Left lung (tissue), 4 donors: ENCODE measurements at regions not wholly inside any gene's neighbourhood (a gene's known extent, or its start where the extent isn't known, plus 50 kb on each side); places are given as distances from the start of the nearest gene placed in this dataset.

ENCODE experiments used
- ATAC-seq: fragments of 200-7000 bp; cut with Tn5 transposase; one replicate; pipeline ENCODE4 v1.9.1; 2020; ENCODE audit warnings: moderate library complexity
- DNase-seq, 4 donors: peaks; one replicate each; pipeline ENCODE4 v3.0.0-alpha.2; 2013 to 2020
- H3K27ac ChIP-seq, 2 donors: fragments of 200-600 bp; sonication (generic) in 1 of 2; one replicate each; pipeline versions ENCODE4 v1.5.0 to v1.8.0; 2020 to 2021
- H3K27me3 ChIP-seq, 2 donors: fragments of 200-600 bp; sonication (generic) in 1 of 2; one replicate each; pipeline versions ENCODE4 v1.5.0 to v1.8.0; 2020 to 2021
- H3K36me3 ChIP-seq, 2 donors: fragments of 200-600 bp; sonication (generic) in 1 of 2; one replicate each; pipeline versions ENCODE4 v1.5.0 to v1.8.0; 2020 to 2021
- H3K4me1 ChIP-seq, 2 donors: fragments of 200-600 bp; one replicate each; pipeline ENCODE4 v1.8.0; 2021
- H3K4me3 ChIP-seq, 2 donors: fragments of 200-600 bp; sonication (generic) in 1 of 2; one replicate each; pipeline versions ENCODE4 v1.5.0 to v1.8.0; 2020 to 2021; ENCODE audit warnings: mild to moderate bottlenecking in 1 of 2
- H3K9me3 ChIP-seq, 2 donors: fragments of 200-600 bp; sonication (generic) in 1 of 2; one replicate each; pipeline versions ENCODE4 v1.5.0 to v1.8.0; 2020 to 2021
- intact Hi-C, 2 donors: fragments of 100-400 bp; cut with DNase I; formaldehyde crosslinking; loops; one replicate each; pipeline versions ENCODE4 v1.11.2 to v1.14.2; 2022
- TF ChIP-seq, protein P1 (sequence below), 2 donors: fragments of 200-600 bp; sonication (generic) in 1 of 2; IDR thresholded peaks; one replicate each; pipeline versions ENCODE4 v1.5.0 to v1.8.0; 2021; ENCODE audit warnings: antibody characterized with exemption in 2 of 2
- donor health status: DM: no; HTN: yes; CAD: no.
- donor health status: DM: no; HTN: no; CAD: no.

DNA sequence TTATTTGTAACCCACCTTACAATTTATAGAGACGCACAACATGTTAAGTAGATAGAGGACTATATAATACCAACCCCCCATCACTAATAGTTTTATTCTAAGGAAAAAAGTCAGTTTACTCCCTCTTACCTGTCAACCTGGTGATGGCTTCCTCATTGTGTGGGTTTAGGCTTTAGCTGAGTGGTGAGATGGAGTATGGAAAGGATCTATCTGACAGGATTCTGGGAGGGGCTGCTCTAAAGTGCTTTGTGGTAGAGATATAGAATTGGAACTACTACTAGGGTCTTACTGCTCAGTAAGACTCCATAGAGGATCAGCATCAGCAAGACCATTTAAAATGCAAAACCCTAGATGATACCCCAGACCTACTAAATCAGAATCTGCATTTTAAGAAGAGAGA, 82.1 kb upstream of the IFNE start:
- Histone ChIP-seq H3K36me3 (no peaks in the 10 kb centered on the region), H3K27ac (no peak overlapping the region), H3K27me3 (peaks cover 74 to 94% of the 10 kb centered on the region in 2 donors), H3K9me3 (no peaks in the 10 kb centered on the region), H3K4me1 (peaks cover 4 to 11% of the 10 kb centered on the region in 2 donors), H3K4me3 (no peak overlapping the region)
- intact Hi-C loops, result no loop called here
- DNase-seq (no peak), ATAC-seq (no peak)
- TF ChIP-seq, protein P1, sequence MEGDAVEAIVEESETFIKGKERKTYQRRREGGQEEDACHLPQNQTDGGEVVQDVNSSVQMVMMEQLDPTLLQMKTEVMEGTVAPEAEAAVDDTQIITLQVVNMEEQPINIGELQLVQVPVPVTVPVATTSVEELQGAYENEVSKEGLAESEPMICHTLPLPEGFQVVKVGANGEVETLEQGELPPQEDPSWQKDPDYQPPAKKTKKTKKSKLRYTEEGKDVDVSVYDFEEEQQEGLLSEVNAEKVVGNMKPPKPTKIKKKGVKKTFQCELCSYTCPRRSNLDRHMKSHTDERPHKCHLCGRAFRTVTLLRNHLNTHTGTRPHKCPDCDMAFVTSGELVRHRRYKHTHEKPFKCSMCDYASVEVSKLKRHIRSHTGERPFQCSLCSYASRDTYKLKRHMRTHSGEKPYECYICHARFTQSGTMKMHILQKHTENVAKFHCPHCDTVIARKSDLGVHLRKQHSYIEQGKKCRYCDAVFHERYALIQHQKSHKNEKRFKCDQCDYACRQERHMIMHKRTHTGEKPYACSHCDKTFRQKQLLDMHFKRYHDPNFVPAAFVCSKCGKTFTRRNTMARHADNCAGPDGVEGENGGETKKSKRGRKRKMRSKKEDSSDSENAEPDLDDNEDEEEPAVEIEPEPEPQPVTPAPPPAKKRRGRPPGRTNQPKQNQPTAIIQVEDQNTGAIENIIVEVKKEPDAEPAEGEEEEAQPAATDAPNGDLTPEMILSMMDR (IDR thresholded peaks at IDR 0.05), result no peak

DNA sequence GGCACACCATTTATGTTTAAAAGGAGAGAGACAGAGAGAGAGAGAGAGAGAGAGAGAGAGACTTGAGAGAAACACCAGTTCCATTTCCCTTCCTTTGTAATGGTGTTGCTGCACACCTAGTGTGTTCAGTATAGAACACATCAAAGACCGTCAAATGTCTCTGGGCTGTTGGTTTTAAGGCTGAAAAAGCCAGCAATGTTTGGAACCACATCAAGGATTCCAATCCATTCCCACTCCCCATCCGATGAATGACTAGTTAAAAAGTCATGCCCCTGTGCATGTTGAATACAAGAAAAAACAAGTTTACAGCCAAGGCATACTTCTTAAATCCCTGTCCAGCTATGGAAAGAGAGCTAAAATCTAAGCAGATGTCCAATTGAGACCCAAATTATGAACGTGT, 83.0 kb upstream of the IFNE start:
- Histone ChIP-seq H3K36me3 (no peaks in the 10 kb centered on the region), H3K27ac (no peak overlapping the region), H3K4me3 (no peak overlapping the region), H3K9me3 (no peaks in the 10 kb centered on the region), H3K27me3 (peaks cover 68 to 84% of the 10 kb centered on the region in 2 donors), H3K4me1 (peaks cover 0 to 1% of the 10 kb centered on the region in 2 donors)
- TF ChIP-seq, protein P1 (IDR thresholded peaks at IDR 0.05), result no peak
- DNase-seq, result no peak
- no peak for ATAC-seq
- intact Hi-C loops, result no loop called here

DNA sequence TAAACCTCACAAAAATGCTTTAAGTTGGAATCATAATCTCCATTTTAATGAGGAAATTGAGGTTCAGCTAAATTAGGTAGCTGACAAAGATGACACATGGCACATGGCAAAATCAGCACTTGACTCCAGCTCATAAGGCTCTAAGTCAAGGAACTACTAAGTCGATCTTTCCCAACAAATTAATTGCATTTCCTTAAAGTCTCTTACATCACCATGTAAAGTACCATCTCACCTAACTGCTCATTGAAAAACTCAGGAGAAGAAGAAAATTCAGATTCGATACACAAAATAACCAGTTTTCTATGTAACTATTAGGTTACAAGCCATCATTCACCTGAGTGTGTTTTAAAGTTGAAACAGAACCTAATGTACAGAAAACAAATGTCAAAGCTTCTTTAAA, 85.8 kb upstream of the IFNE start:
- H3K4me1 ChIP-seq, result no peaks in the 10 kb centered on the region
- no peak overlapping the region for H3K4me3 ChIP-seq
- DNase-seq (no peak), ATAC-seq (no peak)
- peaks cover 44 to 61% of the 10 kb centered on the region in 2 donors for H3K27me3 ChIP-seq
- H3K9me3 ChIP-seq, result no peaks in the 10 kb centered on the region
- intact Hi-C loops, result no loop called here
- H3K27ac ChIP-seq, result no peak overlapping the region
- TF ChIP-seq, protein P1 (IDR thresholded peaks at IDR 0.05), result no peak
- H3K36me3 ChIP-seq, result no peaks in the 10 kb centered on the region

DNA sequence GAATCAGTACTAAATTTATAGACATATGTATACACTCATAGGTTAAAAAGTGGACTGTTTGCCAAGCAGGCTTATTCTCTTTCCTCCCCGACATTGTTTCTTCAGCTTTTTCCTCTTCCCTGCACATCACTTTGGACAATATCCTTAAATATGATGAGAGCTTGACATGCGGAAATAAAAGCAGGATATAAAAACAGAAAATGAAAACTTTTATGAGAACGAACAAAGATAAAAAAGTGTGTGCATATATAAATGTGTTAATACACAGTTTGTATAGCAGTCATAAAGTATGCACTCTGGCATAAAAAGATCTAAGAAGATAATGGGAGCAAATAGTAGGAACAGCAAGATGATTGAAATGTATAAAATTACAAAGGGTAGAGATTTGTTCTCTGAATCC, 86.4 kb upstream of the IFNE start:
- intact Hi-C loops, result no loop called here
- ATAC-seq, result no peak
- H3K27ac ChIP-seq, result no peak overlapping the region
- H3K36me3 ChIP-seq, result no peaks in the 10 kb centered on the region
- TF ChIP-seq, protein P1 (IDR thresholded peaks at IDR 0.05), result no peak
- H3K4me1 ChIP-seq, result no peaks in the 10 kb centered on the region
- no peak for DNase-seq
- no peaks in the 10 kb centered on the region for H3K9me3 ChIP-seq
- peaks cover 39 to 57% of the 10 kb centered on the region in 2 donors for H3K27me3 ChIP-seq
- H3K4me3 ChIP-seq, result no peak overlapping the region

DNA sequence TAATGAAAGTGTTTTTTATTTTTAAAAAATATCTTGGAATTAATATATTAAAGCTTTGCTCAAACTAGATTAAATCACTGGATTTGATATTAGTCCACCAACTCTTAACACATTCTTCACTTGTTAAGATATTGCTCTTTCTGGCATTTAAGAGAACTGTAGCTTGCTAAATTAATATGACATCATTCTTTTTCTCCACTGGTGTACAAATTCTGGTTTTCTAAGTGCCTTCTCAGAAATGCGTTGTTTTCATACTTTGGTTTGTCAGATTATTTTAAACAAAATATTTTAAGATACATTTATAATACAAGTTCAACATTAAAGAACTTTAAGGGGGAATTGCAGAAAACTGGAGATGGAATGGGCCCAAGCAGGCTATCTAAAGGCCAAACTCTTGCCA, 87.6 kb upstream of the IFNE start:
- no peak overlapping the region for H3K27ac ChIP-seq
- TF ChIP-seq, protein P1 (IDR thresholded peaks at IDR 0.05), result no peak
- intact Hi-C loops, result no loop called here

More for the DNA sequence above, 87.6 kb upstream of the IFNE start:
- H3K27me3 ChIP-seq, result peaks cover 28 to 45% of the 10 kb centered on the region in 2 donors
- no peaks in the 10 kb centered on the region for H3K4me1 ChIP-seq
- no peaks in the 10 kb centered on the region for H3K9me3 ChIP-seq
- no peaks in the 10 kb centered on the region for H3K36me3 ChIP-seq
- H3K4me3 ChIP-seq, result no peak overlapping the region
- DNase-seq, result no peak
- no peak for ATAC-seq
